Stimulated activated CD8-positive, alpha-beta memory T cell treated with anti-CD3 and anti-CD28 coated beads, Interleukin-4, amount 100 ng/mL, for 24 hours (primary cell): ENCODE measurements at regions not wholly inside any gene's neighbourhood (a gene's known extent, or its start where the extent isn't known, plus 50 kb on each side); places are given as distances from the start of the nearest gene placed in this dataset.
"Not testable (repeated sequence)": the region's sequence is repeated elsewhere in the genome, so short reads cannot be mapped to it uniquely, and the experiment has no call there.

Source experiments
- DNase-seq: peaks from one replicate; pipeline ENCODE4 v3.0.0-alpha.2; 2020; ENCODE audit warnings: low read depth

DNA sequence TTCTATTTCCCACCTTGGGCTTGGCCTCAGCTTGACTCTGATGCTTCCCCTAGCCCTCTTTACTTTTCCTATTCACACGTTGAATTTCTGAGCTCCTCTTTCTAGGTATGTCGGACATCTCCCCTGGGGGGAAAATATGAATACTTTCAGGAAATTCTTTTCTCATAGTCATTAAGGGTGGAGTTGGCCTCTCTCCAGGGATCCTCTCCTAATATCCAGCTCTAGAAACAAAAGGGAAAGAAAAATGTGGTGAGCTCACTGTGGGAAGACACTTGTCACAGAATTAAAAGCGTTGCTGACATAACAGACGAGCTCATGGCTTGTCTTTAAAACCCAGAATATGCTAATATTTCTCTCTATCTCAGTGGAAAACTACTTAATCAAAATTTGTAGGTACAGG is 132.7 kb upstream of the MEX3C start:
- DNase-seq = no peak

DNA sequence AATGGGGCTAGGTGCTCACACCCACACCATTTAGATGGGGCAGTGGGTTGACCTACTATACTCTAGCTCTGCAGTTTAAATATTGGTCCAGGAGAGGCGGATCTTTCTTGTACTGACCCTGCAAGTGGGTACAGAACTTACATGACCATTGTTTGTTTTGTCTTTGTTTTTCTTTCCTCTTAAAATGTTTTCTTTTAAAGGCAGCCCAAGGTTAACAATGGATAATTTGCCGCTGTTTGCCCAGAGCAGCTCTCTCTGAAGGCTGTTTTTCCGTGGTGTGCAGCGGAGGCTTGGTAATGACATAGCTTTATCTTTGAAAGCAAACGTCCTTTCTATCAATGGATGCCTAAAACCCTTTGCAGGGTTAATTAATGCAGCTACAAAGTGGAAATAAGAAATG is 133.3 kb upstream of the MEX3C start:
- DNase-seq = no peak

DNA sequence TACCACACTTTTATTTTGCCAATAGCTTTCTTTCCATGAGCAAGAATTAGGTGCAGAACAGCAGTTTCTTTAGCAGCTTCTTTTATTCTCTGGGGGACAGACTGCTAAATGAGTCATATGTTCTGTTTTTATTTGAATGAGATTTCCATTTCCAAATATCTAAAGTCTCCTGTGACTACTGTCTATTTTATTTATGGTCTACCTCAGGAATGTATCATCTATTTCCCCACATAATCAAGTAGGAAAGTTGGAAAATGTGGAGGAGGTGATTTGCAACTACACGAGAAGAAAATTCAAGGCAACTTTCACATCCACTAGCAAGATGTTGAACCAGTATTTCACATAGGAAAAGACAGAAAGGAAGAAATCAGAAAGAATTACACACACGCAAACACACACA is 139.9 kb upstream of the MEX3C start:
- DNase-seq = no peak

DNA sequence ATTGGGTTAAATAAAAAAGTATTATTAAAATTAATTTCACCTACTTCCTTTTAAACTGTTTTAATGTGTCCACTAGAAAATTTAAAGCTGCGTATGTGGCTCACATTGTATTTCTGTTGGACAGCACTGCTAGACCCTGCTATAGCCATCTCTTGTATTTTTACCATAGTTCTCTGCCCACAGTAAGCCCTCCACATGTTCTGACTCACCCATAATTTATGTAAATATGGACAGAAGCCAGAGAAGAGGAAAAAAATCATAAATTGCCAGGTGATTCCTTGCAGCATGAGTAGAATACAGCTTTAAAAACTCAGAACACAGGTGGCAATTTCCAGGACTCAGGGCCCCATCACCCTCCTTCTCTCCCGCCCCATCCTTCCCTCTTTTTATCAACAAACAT is 142.4 kb upstream of the MEX3C start:
- DNase-seq = no peak

- DNase-seq = no peak
These were observed 142.9 kb upstream of the MEX3C start for GRCh38 chr18:51340332-51340731.

DNA sequence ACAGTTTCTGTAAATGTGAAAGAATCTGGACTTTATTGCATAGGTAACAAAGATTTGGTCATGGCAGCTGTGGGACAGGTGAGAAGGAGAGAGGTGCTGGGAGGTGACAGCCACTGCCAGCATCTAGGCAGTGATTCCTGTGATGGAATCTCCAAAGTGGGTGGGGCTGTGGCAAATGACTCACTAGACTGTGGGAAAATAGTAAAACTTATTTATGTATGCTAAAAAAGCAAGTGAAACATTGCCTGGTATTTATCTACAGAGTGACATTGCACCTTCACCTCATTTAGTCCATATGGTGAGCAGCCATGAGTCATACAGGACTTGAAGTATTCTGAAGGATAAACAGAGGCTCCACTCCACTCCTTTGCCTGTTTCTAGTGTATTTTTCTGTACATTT is 145.3 kb upstream of the MEX3C start:
- DNase-seq = no peak

DNA sequence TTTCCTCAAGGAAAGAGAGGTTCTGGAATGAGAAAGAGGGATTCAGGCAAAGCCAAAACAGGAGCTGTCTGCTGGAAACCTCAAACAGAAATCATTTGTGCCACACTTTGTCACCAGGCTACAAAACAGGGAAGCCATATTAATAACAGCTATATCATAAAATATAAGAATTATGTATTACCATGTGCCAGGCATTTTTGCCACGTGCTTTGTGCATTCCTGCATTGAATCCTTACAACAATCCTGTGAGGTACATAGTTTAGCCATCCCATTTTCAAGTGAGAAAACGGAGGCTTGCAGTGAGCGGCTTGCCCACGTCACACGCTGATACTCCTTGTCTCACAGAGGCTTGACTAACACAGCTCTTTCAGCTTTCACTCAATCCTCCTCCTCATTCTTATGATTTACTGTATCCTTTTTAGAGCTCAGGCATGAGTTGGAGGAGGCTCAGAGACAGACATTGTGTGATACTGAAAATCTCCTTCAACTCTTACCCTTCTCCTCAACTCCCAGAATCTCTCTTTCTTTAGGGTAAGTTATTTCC is 148.4 kb upstream of the MEX3C start:
- no peak for DNase-seq

- DNase-seq = no peak
These were observed 148.9 kb upstream of the MEX3C start for GRCh38 chr18:51346404-51346803.

GRCh38 chr18:51350081-51350480 is 152.6 kb upstream of the MEX3C start:
- DNase-seq = no peak

DNA sequence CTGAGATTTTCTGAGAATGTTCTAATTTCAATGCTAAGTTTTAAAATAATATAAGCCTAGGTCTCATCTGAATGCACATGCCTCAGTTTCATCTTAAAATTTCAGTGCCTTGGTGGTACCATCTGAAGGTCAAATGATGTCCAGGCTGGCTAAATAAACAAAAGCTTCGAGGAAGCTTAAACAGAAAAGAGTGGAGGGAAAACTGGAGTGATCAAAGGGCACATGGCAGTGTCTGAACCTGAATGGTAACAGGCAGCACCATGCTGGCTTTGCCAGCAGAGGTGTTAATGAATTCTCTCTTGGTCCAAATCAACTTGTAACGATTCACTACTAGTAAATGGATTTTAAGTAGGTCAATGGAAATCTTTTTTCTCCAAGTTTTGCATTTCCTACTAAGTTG is 158.4 kb upstream of the MEX3C start:
- DNase-seq = no peak

DNA sequence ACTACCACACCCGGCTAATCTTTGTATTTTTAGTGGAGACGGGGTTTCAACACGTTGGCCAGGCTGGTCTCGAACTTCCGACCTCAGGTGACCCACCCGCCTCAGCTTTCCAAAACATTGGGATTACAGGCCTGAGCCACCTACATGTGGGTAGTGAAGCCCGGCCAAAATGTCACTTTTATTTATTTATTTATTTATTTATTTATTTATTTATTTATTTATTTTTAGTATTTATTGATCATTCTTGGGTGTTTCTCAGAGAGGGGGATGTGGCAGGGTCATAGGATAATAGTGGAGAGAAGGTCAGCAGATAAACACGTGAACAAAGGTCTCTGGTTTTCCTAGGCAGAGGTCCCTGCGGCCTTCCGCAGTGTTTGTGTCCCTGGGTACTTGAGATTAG is 162.8 kb upstream of the MEX3C start:
- not testable (repeated sequence) for DNase-seq

DNA sequence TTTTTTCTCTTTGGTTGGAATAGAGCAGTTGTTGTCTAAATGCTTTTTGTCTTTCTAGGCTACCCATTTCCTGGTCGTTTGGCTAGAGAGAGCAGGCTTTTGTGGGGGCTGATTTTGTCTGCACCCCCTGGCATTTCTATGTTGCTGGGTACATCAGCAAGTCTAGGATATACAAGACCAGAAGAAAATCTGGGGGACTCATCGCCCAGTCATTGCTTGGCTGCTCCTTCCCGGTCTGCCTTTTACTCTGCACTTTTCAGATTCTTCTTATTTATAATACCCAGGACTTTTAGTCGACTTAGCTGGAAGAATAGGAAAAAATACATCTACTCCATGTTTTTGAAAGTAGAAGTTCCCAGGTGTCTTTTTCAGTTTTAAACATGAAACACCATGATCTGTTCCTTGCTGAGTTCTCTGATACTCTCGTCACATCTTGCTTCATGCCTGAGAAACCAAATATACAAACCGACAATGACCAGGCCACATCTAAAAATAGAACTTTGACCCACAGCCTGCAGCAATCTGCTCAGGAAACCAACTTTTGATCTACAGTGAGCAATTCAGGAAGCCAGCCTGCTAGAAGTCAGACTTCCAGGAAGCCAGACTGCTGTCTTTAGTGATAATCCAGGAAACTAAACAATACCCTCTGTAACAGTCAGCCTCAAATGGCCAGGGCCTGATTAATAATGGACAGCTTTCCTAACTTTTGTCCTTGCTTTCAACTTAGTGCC is 163.8 kb upstream of the MEX3C start:
- DNase-seq = no peak

GRCh38 chr18:51363384-51363783 is 165.9 kb upstream of the MEX3C start:
- DNase-seq = no peak

DNA sequence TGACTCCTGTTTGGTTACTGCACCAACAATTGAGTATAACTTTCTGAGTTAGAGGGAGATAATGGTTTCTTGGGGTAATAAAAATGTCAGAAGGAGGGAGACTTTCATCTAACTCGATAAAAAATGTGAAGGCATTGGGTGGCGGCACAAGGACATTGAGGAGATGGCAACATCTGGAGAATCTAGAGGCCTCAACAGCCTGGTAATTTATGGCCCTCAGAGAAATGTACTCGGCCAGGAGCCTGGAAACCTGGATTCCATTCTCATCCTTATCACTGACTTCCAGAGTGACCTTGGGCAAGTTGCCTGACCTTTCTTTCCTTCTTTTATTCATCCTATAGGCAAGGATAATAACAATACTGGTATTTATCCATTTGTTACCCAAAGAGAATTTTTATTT is 173.5 kb upstream of the MEX3C start:
- DNase-seq = no peak

DNA sequence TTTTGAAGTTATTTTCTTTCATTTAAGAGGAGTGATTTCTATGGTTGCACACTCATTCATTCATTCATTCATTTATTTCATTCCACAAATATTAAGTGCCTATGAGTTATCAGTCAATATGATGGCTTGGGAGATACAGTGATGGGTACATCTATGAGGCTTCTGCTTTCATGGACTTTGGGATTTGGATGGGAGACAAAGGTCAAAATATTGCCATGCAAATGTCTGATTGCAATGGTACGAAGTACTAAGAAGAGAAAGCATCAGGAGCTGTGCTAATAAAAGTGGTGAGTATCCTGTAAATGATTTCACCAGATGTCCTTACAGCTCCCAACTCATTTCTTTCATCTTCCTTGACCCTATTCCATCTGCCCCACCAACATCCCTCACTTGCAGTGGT is 174.4 kb upstream of the MEX3C start:
- no peak for DNase-seq

GRCh38 chr18:51382081-51382480 is 184.6 kb upstream of the MEX3C start:
- no peak for DNase-seq

- DNase-seq = no peak
These were observed 185.6 kb upstream of the MEX3C start for GRCh38 chr18:51383116-51383515.

- DNase-seq = no peak
These were observed 186.2 kb upstream of the MEX3C start for GRCh38 chr18:51383711-51384110.

GRCh38 chr18:51385270-51385669 is 187.8 kb upstream of the MEX3C start:
- DNase-seq = no peak

DNA sequence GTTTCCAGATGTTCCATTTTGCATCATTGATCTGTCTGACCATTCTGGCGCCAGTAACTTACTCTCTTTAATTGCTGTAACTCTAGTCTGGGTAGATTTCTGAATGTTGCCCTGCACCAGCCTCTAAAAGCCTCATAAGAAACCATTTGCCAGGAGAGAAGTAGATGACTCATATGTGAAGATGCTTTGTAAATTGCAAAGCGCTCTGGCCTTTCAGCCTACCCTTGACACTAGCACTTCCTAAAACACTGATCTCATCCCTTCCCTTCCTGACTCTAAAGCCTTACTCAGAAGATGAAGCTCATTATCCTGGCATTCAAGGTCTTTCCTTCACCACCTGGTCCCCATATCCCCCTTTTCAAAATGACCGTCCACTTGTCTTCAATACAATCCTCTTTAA is 193.2 kb upstream of the MEX3C start:
- DNase-seq = no peak

DNA sequence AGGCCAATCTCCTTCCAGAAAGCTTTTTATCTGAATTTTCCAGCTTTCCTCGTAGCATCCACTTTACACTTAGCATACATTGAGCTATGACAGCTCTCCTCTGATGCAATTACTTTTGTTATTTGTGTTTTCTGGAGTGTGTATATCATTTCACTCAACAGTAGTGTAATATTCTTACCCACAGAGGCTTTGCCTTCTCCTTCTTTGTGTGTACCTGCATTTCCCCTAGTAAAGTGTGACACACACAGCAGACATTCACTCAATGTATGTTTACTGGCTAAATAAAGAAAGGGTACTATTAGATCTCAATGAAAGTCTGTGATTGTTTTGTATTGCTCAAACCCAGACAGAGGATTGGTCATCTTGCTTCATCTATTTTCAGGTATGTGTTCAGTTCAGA is 193.7 kb upstream of the MEX3C start:
- no peak for DNase-seq

DNA sequence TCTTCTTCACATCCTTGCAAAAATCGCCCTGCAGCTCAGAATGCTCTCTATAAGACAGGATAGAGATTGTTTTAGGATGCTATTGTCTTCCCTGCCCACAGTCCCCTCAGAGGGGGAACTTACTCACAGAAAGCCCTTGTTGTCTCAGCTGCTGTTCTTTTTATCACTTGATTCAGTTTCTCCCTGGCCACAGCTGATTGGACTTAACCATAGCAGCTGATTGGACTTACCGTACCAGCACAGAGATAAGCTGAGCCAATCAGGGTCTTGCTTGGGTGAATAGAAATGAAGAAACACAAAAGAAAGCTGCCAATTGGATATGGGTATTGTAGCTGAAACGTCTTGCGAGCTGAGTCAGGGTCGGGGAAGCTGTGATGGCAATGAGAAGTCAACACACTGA is 194.2 kb upstream of the MEX3C start:
- DNase-seq = no peak

DNA sequence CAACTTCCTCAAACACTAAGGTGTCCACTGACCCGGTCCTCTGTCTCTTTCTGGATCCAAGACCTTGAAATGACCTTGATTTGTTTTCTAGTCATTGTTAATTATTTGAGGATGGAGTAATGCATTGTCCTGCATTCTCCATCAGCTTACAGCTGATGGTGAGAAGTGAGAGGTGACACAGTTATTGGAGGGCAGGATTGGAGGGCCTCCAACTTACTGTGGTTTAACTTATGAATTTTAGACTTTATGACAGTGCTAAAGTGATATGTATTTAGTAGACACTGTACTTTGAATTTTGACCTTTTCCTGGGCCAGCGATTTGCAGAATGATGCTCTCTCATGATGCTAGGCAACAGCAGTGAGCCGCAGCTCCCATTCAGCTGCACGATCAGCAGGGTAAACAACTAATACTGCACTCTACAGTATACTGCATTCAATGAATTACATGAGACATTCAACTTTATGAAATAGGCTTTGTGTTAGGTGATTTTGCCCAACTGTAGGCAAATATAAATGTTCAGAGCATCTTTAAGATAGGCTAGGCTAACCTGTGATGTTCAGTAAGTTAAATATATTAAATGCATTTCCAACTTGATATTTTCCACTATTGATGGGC is 200.0 kb upstream of the MEX3C start:
- no peak for DNase-seq

- DNase-seq = no peak
These were observed 200.6 kb upstream of the MEX3C start for GRCh38 chr18:51398104-51398503.
